ENCODE measurements at regions not wholly inside any gene's neighbourhood (a gene's known extent, or its start where the extent isn't known, plus 50 kb on each side); places are given as distances from the start of the nearest gene placed in this dataset.

DNA sequence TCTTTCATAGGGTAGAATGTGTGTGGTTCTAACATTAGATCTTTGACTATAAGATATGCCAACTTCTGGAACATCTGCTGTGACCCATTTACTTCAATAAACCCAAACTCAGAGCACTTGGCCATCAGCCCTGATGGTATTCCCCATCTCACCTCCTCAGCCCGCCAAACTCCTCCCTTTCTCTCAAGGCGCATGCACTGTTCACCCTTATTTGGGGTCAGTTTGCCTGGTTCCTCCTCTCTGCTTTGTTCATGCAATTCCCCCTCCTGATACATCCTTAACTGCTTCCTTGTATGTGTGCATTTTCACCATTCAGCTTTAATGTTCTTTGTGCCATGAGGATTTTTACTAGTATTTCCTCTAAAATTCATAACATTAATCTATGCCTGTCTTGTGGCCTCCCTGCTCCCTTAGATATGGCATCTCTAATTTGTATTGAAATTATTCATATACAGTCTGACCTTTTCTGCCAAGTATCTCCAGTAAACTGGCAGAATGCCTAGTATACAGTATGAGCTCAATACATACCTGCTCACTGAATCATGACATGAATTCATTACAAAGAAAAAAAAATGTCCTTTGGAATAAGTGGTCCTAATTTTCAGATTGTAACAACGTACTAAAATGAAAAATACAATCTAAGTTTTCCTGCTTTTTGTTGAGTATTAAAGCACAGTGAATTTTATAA is 336.8 kb upstream of the IGFBP3 start:
- no peaks in the 10 kb centered on the region for H3K27me3 ChIP-seq (ENCODE audit: insufficient read depth, low read length)
- peak; percentile 90 for DNase-seq (ENCODE audit: low read depth)
- H3K9me3 ChIP-seq (ENCODE audit: insufficient read depth, low read depth, low read length), result no peaks in the 10 kb centered on the region
- Mint-ChIP-seq H3K4me3 (ENCODE audit: unreplicated experiment) (peak overlapping the region; percentile 36), H3K27me3 (ENCODE audit: low read depth, unreplicated experiment) (no peaks in the 10 kb centered on the region), H3K36me3 (ENCODE audit: low read depth, unreplicated experiment) (no peaks in the 10 kb centered on the region), H3K27ac (ENCODE audit: unreplicated experiment) (peak overlapping the region; percentile 85), H3K9me3 (ENCODE audit: unreplicated experiment) (peaks cover 20% of the 10 kb centered on the region), H3K4me1 (ENCODE audit: low read depth, unreplicated experiment) (peaks cover 20% of the 10 kb centered on the region)
- peak overlapping the region; percentile 46 for H3K4me2 ChIP-seq (ENCODE audit: low read length)
- no peak overlapping the region for H3K9ac ChIP-seq (ENCODE audit: low read length)
- no peak overlapping the region for H3K4me3 ChIP-seq (ENCODE audit: insufficient read depth, low read depth, low read length)
- peaks cover 7% of the 10 kb centered on the region for H3K4me1 ChIP-seq (ENCODE audit: insufficient read depth, low read length)
- peak overlapping the region; percentile 49 for H3K27ac ChIP-seq (ENCODE audit: low read depth, low read length)
- H2AFZ ChIP-seq (ENCODE audit: low read depth, low read length), result no peak overlapping the region
- TF ChIP-seq, protein P1, sequence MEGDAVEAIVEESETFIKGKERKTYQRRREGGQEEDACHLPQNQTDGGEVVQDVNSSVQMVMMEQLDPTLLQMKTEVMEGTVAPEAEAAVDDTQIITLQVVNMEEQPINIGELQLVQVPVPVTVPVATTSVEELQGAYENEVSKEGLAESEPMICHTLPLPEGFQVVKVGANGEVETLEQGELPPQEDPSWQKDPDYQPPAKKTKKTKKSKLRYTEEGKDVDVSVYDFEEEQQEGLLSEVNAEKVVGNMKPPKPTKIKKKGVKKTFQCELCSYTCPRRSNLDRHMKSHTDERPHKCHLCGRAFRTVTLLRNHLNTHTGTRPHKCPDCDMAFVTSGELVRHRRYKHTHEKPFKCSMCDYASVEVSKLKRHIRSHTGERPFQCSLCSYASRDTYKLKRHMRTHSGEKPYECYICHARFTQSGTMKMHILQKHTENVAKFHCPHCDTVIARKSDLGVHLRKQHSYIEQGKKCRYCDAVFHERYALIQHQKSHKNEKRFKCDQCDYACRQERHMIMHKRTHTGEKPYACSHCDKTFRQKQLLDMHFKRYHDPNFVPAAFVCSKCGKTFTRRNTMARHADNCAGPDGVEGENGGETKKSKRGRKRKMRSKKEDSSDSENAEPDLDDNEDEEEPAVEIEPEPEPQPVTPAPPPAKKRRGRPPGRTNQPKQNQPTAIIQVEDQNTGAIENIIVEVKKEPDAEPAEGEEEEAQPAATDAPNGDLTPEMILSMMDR (IDR thresholded peaks at IDR 0.05; ENCODE audit: insufficient read depth, low read depth, low read length), result no peak
- TF ChIP-seq EZH2 (IDR thresholded peaks at IDR 0.05; ENCODE audit: insufficient read depth, low read length), result no peak
- FAIRE-seq, result peak; percentile 97
- no peaks in the 10 kb centered on the region for H4K20me1 ChIP-seq (ENCODE audit: insufficient read depth, low read length)
- no peaks in the 10 kb centered on the region for H3K79me2 ChIP-seq (ENCODE audit: insufficient read depth, low read length)
- H3K36me3 ChIP-seq (ENCODE audit: insufficient read depth, low read length), result no peaks in the 10 kb centered on the region

DNA sequence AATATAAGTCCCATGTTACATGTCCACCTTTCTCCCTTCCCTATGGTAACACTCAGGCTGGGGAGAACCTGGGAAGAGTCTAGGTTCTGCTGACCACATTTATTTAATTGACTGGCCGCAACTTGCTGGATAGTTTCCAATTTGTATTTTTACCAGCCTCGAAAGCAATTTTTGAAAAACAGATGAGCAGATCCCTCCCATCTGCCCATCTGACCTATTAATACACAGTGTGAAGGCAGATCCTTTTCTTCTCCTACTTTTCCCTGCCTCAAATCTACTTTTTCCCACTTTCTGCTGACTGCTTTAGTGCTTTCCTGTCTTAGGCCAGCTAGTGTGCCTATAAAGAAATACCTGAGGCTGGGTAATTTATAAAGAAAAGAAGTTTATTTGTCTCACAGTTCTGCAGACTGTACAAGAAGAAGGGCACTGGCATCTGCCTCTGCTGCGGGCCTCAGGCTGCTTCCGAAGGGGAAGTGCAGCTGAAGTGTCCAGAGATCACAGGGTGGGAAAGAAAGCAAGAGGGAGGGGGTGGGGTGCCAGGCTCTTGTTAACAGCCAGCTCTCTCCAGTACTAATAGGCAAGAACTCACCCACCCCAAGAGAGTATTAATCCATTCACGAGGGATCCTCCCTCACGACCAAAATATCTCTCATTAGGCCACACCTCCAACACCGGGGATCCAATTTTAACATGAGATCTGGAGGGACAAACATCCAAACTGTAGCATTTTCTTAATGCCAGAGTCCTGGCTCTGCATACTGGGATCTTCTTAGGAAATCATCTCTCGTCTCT is 336.0 kb upstream of the IGFBP3 start:
- FAIRE-seq, result peak; percentile 5
- Histone ChIP-seq H3K27ac (ENCODE audit: low read depth, low read length) (peak overlapping the region; percentile 49), H4K20me1 (ENCODE audit: insufficient read depth, low read length) (no peaks in the 10 kb centered on the region), H3K27me3 (ENCODE audit: insufficient read depth, low read length) (no peaks in the 10 kb centered on the region), H2AFZ (ENCODE audit: low read depth, low read length) (no peak overlapping the region), H3K4me1 (ENCODE audit: insufficient read depth, low read length) (peaks cover 7% of the 10 kb centered on the region), H3K79me2 (ENCODE audit: insufficient read depth, low read length) (no peaks in the 10 kb centered on the region), H3K9me3 (ENCODE audit: insufficient read depth, low read depth, low read length) (no peaks in the 10 kb centered on the region), H3K4me3 (ENCODE audit: insufficient read depth, low read depth, low read length) (no peak overlapping the region), H3K4me2 (ENCODE audit: low read length) (no peak overlapping the region), H3K36me3 (ENCODE audit: insufficient read depth, low read length) (no peaks in the 10 kb centered on the region), H3K9ac (ENCODE audit: low read length) (no peak overlapping the region)
- Mint-ChIP-seq H3K27ac (ENCODE audit: unreplicated experiment) (peak overlapping the region; percentile 85), H3K36me3 (ENCODE audit: low read depth, unreplicated experiment) (no peaks in the 10 kb centered on the region), H3K27me3 (ENCODE audit: low read depth, unreplicated experiment) (no peaks in the 10 kb centered on the region), H3K4me1 (ENCODE audit: low read depth, unreplicated experiment) (peaks cover 20% of the 10 kb centered on the region), H3K4me3 (ENCODE audit: unreplicated experiment) (no peak overlapping the region), H3K9me3 (ENCODE audit: unreplicated experiment) (peaks cover 19% of the 10 kb centered on the region)
- DNase-seq (ENCODE audit: low read depth), result peak; percentile 53
- TF ChIP-seq, protein P1 (IDR thresholded peaks at IDR 0.05; ENCODE audit: insufficient read depth, low read depth, low read length), result no peak
- no peak for TF ChIP-seq EZH2 (IDR thresholded peaks at IDR 0.05; ENCODE audit: insufficient read depth, low read length)
